ENCODE measurements at regions not wholly inside any gene's neighbourhood (a gene's known extent, or its start where the extent isn't known, plus 50 kb on each side); places are given as distances from the start of the nearest gene placed in this dataset.
"Not testable (repeated sequence)": the region's sequence is repeated elsewhere in the genome, so short reads cannot be mapped to it uniquely, and the experiment has no call there.

DNA sequence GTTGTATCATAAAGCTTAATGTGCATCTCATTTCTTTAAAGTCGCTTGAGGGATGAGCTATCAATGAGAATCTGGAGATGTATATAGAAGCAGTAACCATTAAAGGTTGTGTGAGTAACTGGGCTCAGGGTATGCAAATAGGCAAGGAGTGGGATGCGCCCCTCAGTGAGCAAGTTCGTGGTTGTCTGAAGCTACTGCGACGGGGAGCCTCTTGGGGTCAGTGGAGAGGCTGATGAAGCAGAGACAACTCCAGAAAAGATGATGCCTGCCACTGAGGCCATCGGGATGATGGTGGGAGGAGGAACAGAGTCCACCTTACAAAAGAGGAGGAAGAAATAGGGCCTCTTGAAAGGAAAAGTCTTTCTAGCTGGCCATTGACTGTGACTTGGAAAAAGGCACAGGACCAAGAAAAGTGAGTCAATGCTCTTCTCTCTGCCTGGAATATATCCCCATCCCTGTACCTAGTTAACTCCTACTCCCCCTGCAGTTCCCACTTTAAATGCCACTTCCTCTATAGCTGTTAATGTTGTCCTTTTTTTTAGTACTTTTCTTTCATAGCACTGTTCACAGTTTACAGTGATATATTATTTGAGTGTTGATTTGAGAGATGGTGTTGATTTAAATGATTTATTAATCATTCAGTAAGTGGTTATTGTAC lies 51.4 kb upstream of the LSM6 start:
- Histone ChIP-seq H3K36me3 (replicated peaks) (no peaks in the 10 kb centered on the region), H3K4me3 (no peak overlapping the region), H3K9me3 (no peaks in the 10 kb centered on the region; the same call in 1 of the 2 replicates), H3K27me3 (ENCODE audit: low read depth) (peaks cover 3% of the 10 kb centered on the region; the same call in 1 of the 2 replicates), H3K4me1 (no peaks in the 10 kb centered on the region)
- DNase-seq (ENCODE audit: low spot score in 2 of 2), result no peak
- in situ Hi-C loops (cut with MboI; ENCODE audit: low sequenced_read_pairs), result no loop called here

DNA sequence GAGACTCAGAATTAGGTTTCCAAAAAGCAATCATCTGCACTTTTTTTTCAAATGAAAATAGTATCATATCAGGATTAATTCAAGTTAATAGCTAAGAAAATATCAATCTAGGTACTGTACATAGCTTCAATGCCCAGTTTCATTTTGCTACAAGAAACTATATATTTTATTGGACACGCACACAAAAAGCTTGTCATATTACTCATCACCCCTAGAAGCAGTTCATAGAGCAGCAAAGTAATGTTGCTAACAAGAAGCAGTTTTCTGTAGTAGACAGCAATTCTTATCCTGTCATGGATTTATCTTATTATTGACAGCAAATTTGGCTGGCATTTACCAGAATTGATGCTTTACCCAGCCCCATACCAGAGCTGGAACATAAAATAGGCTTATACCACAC lies 52.3 kb upstream of the LSM6 start:
- no peaks in the 10 kb centered on the region for H3K36me3 ChIP-seq (replicated peaks)
- H3K9me3 ChIP-seq, result no peaks in the 10 kb centered on the region; the same call in 1 of the 2 replicates
- H3K4me3 ChIP-seq, result no peak overlapping the region
- DNase-seq (ENCODE audit: low spot score in 2 of 2), result no peak
- H3K4me1 ChIP-seq, result no peaks in the 10 kb centered on the region
- peaks cover 3% of the 10 kb centered on the region; the same call in 1 of the 2 replicates for H3K27me3 ChIP-seq (ENCODE audit: low read depth)
- in situ Hi-C loops (cut with MboI; ENCODE audit: low sequenced_read_pairs), result no loop called here

DNA sequence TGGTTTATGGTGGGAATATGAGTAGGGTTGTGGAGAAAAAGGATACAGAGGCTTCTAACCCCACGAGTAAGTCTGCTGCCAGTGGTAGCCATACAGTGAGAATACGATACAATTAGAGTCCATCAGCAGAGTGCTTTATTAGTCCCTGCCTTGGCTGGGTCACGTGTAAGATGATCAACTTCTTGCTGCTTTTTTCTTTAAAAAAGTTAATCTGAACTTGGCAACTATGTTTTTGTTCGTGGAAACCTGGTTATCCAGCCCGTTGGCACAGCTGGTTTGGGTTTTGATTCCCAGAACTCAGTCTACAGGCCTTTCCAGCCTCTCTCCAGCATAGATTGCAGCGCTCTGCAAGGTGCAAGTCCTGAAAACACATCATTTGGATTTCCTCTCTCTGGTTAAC lies 53.1 kb upstream of the LSM6 start:
- H3K9me3 ChIP-seq, result no peaks in the 10 kb centered on the region; the same call in 1 of the 2 replicates
- peaks cover 3% of the 10 kb centered on the region; the same call in 1 of the 2 replicates for H3K27me3 ChIP-seq (ENCODE audit: low read depth)
- DNase-seq (ENCODE audit: low spot score in 2 of 2), result no peak
- in situ Hi-C loops (cut with MboI; ENCODE audit: low sequenced_read_pairs), result no loop called here
- H3K4me1 ChIP-seq, result no peaks in the 10 kb centered on the region
- H3K4me3 ChIP-seq, result no peak overlapping the region
- no peaks in the 10 kb centered on the region for H3K36me3 ChIP-seq (replicated peaks)

DNA sequence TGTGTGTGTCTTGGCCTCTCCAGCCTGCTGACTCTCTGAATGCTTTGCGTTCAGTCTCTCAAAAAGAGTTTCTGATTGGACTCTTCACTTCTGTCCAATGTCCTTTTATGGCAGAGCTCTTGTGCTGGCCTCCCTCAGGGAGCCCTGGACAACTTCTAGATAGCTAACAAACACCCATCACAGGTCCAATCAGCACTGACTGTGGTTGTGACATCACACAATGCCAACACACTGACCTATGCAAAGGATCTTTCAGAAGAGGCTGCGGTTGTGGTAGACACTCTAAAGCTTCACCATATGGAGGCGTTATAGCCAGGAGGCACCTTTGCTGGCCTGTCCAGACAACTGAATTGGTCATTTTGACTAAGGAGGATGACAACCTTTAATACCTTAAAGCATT lies 53.8 kb upstream of the LSM6 start:
- no peak for DNase-seq (ENCODE audit: low spot score in 2 of 2)
- Histone ChIP-seq H3K36me3 (replicated peaks) (no peaks in the 10 kb centered on the region), H3K9me3 (no peaks in the 10 kb centered on the region; the same call in 1 of the 2 replicates), H3K4me1 (no peaks in the 10 kb centered on the region), H3K4me3 (no peak overlapping the region), H3K27me3 (ENCODE audit: low read depth) (peaks cover 3% of the 10 kb centered on the region; the same call in 1 of the 2 replicates)
- in situ Hi-C loops (cut with MboI; ENCODE audit: low sequenced_read_pairs), result no loop called here

GRCh38 chr4:146119845-146120404 lies 55.6 kb upstream of the LSM6 start:
- H3K4me3 ChIP-seq, result no peak overlapping the region
- DNase-seq (ENCODE audit: low spot score in 2 of 2), result no peak
- in situ Hi-C loops (cut with MboI; ENCODE audit: low sequenced_read_pairs), result no loop called here

DNA sequence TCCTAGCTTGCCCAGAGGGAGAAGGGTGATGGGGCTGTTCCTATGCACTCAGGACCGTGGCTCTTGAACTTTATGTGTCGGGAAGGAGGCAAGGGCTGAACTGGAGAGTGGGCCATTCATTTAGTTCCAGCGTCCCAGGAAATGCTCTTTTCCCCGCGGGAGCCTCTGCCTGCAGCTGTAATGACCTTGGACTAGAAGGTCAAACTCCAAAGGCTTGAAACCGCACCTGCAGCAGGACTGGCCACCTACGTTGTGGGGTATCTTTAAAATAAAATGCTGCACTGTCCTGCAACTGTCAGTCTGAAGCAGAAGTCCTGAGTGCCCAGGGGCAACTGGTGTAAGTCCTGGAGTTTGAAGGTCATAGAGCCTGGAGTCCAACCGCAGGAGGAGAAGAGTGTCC lies 61.5 kb upstream of the LSM6 start:
- in situ Hi-C loops (cut with MboI; ENCODE audit: low sequenced_read_pairs), result no loop called here
- DNase-seq (ENCODE audit: low spot score in 2 of 2), result no peak
- no peaks in the 10 kb centered on the region for H3K9me3 ChIP-seq

More at GRCh38 chr4:146119845-146120404, 55.6 kb upstream of the LSM6 start:
- Histone ChIP-seq H3K36me3 (replicated peaks) (no peaks in the 10 kb centered on the region), H3K27me3 (ENCODE audit: low read depth) (no peaks in the 10 kb centered on the region), H3K4me1 (no peaks in the 10 kb centered on the region), H3K9me3 (no peaks in the 10 kb centered on the region; the same call in 1 of the 2 replicates)

DNA sequence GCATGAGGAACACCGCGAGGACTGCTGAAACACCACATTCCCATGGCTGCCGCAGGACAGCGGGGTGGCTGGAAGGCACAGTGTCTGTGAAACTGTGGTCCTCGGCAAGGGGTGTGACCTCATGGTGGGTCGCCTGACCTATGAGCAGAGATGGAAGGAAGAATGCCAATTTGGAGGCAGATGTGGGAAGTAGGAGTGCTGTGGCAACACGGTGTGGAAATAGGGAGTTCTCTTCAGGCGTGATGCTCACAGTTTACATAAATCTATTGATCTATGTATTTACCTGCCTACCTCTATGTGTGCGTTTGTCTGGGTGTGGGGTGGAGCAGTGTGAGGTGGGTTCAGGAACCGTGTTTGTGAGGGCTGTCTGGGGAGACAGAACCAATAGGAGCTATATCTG lies 62.3 kb upstream of the LSM6 start:
- DNase-seq (ENCODE audit: low spot score in 2 of 2), result no peak
- Histone ChIP-seq H3K4me1 (no peaks in the 10 kb centered on the region), H3K4me3 (no peak overlapping the region), H3K9me3 (no peaks in the 10 kb centered on the region), H3K36me3 (replicated peaks) (no peaks in the 10 kb centered on the region), H3K27me3 (ENCODE audit: low read depth) (0 out of 2 replicates have a peak, but pooled peaks cover 3% of the 10 kb centered on the region)
- in situ Hi-C loops (cut with MboI; ENCODE audit: low sequenced_read_pairs), result no loop called here

More for the DNA sequence above, 61.5 kb upstream of the LSM6 start:
- Histone ChIP-seq H3K4me1 (no peaks in the 10 kb centered on the region), H3K27me3 (ENCODE audit: low read depth) (no peaks in the 10 kb centered on the region), H3K4me3 (no peak overlapping the region), H3K36me3 (replicated peaks) (no peaks in the 10 kb centered on the region)

DNA sequence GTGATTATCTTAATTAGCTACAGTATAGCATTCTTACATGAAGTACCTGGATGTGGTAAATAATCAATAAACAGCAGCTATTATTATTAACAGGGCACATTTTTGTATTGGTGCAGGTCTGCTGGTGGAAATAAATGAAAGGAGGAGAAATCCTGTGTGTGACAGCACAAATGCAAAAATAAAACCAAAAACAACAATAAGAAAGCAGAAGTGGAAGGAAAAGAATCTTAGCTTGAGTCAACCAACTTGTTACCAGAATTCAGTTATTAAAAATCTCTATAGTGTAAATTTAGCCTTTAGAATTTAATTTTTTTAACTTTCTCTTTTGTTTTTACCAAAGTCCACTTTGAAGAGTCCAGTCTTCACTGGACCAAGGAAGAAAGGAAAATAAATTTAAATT lies 63.1 kb upstream of the LSM6 start:
- H3K9me3 ChIP-seq, result no peaks in the 10 kb centered on the region
- no peaks in the 10 kb centered on the region for H3K36me3 ChIP-seq (replicated peaks)
- H3K27me3 ChIP-seq (ENCODE audit: low read depth), result 0 out of 2 replicates have a peak, but pooled peaks cover 3% of the 10 kb centered on the region
- no peaks in the 10 kb centered on the region for H3K4me1 ChIP-seq
- H3K4me3 ChIP-seq, result no peak overlapping the region
- DNase-seq (ENCODE audit: low spot score in 2 of 2), result no peak
- in situ Hi-C loops (cut with MboI; ENCODE audit: low sequenced_read_pairs), result no loop called here

DNA sequence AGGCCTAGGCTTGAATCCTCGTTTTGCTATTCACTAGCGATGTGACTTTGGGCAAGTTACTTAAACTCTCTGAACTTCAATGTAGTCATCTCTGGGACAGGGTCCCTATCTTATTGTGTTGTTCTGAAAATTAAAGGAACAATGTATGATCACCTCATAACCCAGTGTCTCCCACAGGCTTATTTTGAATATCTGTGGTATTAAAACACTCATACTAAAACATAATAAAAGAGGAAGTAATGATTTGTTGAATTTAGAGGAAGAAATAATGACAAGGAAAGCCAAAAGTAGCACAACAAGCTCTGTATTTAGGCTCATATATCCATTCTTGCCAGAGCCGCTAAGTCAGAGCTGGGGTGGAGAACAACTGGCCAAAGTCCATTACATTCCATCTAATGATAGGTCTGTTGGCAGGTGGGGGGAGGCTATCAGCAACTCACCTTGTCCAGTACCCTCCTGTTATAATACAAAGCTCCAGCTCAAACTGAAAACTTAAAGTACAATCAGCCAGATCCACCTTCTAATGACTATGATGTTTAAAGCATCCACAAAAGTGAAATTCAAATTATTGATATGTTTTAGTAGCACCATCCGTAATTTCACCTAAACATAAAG lies 64.5 kb upstream of the LSM6 start:
- no peak overlapping the region for H3K4me3 ChIP-seq
- in situ Hi-C loops (cut with MboI; ENCODE audit: low sequenced_read_pairs), result no loop called here
- DNase-seq (ENCODE audit: low spot score in 2 of 2), result no peak
- H3K4me1 ChIP-seq, result no peaks in the 10 kb centered on the region
- 0 out of 2 replicates have a peak, but pooled peaks cover 3% of the 10 kb centered on the region for H3K27me3 ChIP-seq (ENCODE audit: low read depth)
- no peaks in the 10 kb centered on the region for H3K36me3 ChIP-seq (replicated peaks)
- H3K9me3 ChIP-seq, result no peaks in the 10 kb centered on the region

DNA sequence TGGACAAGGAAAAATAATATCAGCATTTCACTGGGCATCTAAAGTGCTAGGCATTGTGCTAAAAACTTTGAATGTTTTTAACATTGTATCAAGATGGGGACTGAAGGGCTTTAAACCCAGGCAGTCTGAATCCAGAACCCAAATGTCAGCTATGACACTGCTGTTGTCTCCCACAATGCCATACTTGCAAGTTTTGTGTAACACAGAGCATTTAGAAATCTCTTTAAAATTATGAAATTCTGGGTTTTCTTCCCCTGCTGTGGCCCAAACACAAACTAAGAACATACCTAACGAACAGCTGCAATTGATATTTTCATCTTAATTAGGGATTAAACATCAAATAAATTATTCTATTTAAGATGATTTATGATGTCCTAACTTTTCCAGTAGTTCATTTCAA lies 66.8 kb upstream of the LSM6 start:
- no peaks in the 10 kb centered on the region for H3K9me3 ChIP-seq
- 0 out of 2 replicates have a peak, but pooled peaks cover 3% of the 10 kb centered on the region for H3K27me3 ChIP-seq (ENCODE audit: low read depth)
- H3K4me3 ChIP-seq, result no peak overlapping the region
- H3K36me3 ChIP-seq (replicated peaks), result no peaks in the 10 kb centered on the region
- no peak for DNase-seq (ENCODE audit: low spot score in 2 of 2)
- no peaks in the 10 kb centered on the region for H3K4me1 ChIP-seq
- in situ Hi-C loops (cut with MboI; ENCODE audit: low sequenced_read_pairs), result no loop called here

- Histone ChIP-seq H3K36me3 (replicated peaks) (no peaks in the 10 kb centered on the region), H3K4me1 (no peaks in the 10 kb centered on the region), H3K27me3 (ENCODE audit: low read depth) (0 out of 2 replicates have a peak, but pooled peaks cover 3% of the 10 kb centered on the region), H3K4me3 (no peak overlapping the region), H3K9me3 (no peaks in the 10 kb centered on the region)
- in situ Hi-C loops (cut with MboI; ENCODE audit: low sequenced_read_pairs), result no loop called here
- DNase-seq (ENCODE audit: low spot score in 2 of 2), result no peak
Measured at GRCh38 chr4:146107587-146108240, 67.8 kb upstream of the LSM6 start.

DNA sequence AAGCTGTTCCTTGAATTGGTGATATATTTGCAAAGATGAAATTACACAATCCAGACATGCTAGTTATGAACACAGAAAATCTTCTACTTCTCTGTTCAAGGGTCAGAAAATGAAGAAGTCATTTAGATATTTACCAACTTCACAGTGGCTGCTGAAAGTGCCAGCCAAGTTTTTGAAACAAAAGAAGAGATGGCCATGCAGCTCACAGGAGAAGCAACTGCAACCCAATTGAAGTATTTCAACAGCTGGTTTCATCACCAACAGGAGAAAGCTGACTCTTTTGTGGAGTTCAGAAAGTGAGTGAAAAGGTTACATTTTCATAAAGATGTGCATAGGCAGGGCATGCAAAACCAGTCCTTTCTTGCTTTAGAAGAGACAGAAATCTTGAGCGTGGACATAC lies 70.1 kb upstream of the LSM6 start:
- in situ Hi-C loops (cut with MboI; ENCODE audit: low sequenced_read_pairs), result no loop called here
- Histone ChIP-seq H3K9me3 (no peaks in the 10 kb centered on the region), H3K4me1 (no peaks in the 10 kb centered on the region), H3K27me3 (ENCODE audit: low read depth) (0 out of 2 replicates have a peak, but pooled peaks cover 3% of the 10 kb centered on the region), H3K4me3 (no peak overlapping the region), H3K36me3 (replicated peaks) (no peaks in the 10 kb centered on the region)
- no peak for DNase-seq (ENCODE audit: low spot score in 2 of 2)

DNA sequence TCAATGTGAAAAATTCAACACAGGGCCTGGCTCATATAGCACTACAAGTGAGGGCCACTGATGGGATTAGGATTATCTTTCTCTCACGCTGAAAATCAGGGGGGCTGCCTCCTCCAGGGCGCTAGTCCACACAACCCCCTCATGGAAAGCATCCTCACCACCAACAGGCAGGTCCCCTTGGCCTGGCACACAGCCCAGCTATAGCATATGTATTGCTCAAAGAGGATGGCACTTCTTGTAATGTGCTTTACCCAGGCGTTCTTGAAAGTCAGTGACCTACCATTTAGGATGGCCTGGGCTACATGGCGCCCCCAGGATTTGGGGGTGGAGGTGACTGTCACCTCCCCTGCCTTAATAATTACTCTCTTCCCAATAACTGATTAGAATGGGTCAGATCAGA lies 71.0 kb upstream of the LSM6 start:
- no peaks in the 10 kb centered on the region for H3K36me3 ChIP-seq (replicated peaks)
- 0 out of 2 replicates have a peak, but pooled peaks cover 3% of the 10 kb centered on the region for H3K27me3 ChIP-seq (ENCODE audit: low read depth)
- H3K4me1 ChIP-seq, result no peaks in the 10 kb centered on the region
- no peaks in the 10 kb centered on the region for H3K9me3 ChIP-seq
- no peak overlapping the region for H3K4me3 ChIP-seq
- in situ Hi-C loops (cut with MboI; ENCODE audit: low sequenced_read_pairs), result no loop called here
- DNase-seq (ENCODE audit: low spot score in 2 of 2), result no peak

DNA sequence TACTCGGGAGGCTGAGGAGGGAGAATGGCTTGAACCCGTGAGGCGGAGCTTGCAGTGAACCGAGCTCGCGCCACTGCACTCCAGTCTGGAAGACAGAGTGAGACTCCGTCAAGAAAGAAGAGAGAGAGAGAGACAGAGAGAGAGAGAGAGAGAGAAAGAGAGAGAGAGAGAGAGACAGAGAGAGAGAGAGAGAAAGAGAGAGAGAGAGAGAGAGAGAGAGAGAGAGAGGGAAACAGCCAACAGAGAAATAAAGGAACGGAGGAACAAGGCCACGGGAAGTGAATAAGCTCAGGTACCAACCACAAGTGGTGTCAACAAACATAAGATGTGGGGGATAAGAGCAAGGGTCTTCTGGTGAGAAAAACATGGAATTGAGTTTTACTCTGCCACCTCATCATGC lies 71.5 kb upstream of the LSM6 start:
- H3K4me3 ChIP-seq; in situ Hi-C loops (cut with MboI; ENCODE audit: low sequenced_read_pairs); H3K36me3 ChIP-seq (replicated peaks); DNase-seq (ENCODE audit: low spot score in 2 of 2); H3K27me3 ChIP-seq (ENCODE audit: low read depth); H3K4me1 ChIP-seq; H3K9me3 ChIP-seq: not testable (repeated sequence)

All from HAP-1 (cell line).